ENCODE measurements at regions not wholly inside any gene's neighbourhood (a gene's known extent, or its start where the extent isn't known, plus 50 kb on each side); places are given as distances from the start of the nearest gene placed in this dataset.

GRCh38 chr12:79527473-79527872 lies 163.3 kb downstream of the PAWR start:
- TF ChIP-seq CTCF (IDR thresholded peaks at IDR 0.05) (no peak), POLR2AphosphoS5 (IDR thresholded peaks at IDR 0.05; ENCODE audit: low read depth, low read length) (no peak), EP300 (IDR thresholded peaks at IDR 0.05; ENCODE audit: borderline replicate concordance in 1 of 2, low read depth in 1 of 2, low read length in 1 of 2) (no peak), TAF1 (IDR thresholded peaks at IDR 0.05; ENCODE audit: borderline replicate concordance, low read depth, low read length) (no peak), YY1 (IDR thresholded peaks at IDR 0.05; ENCODE audit: low read depth) (no peak), REST (IDR thresholded peaks at IDR 0.05; ENCODE audit: low read depth, low read length) (no peak), RFX5 (IDR thresholded peaks at IDR 0.05; ENCODE audit: low read length) (no peak), RCOR1 (IDR thresholded peaks at IDR 0.05; ENCODE audit: low read length) (no peak), TEAD4 (IDR thresholded peaks at IDR 0.05; ENCODE audit: borderline replicate concordance, insufficient read depth) (no peak), NFIC (IDR thresholded peaks at IDR 0.05; ENCODE audit: borderline replicate concordance) (no peak), TCF12 (IDR thresholded peaks at IDR 0.05) (no peak), SMC3 (IDR thresholded peaks at IDR 0.05; ENCODE audit: low read depth, low read length) (no peak), PBX3 (IDR thresholded peaks at IDR 0.05) (no peak), JUND (IDR thresholded peaks at IDR 0.05) (no peak)
